NCI-H460 (cell line): ENCODE measurements at regions not wholly inside any gene's neighbourhood (a gene's known extent, or its start where the extent isn't known, plus 50 kb on each side); places are given as distances from the start of the nearest gene placed in this dataset.

ENCODE experiments used
- DNase-seq: peaks from one replicate; pipeline ENCODE4 v3.0.0-alpha.2; 2016; ENCODE audit warnings: low read depth; ENCODE audit errors: extremely low read depth

DNA sequence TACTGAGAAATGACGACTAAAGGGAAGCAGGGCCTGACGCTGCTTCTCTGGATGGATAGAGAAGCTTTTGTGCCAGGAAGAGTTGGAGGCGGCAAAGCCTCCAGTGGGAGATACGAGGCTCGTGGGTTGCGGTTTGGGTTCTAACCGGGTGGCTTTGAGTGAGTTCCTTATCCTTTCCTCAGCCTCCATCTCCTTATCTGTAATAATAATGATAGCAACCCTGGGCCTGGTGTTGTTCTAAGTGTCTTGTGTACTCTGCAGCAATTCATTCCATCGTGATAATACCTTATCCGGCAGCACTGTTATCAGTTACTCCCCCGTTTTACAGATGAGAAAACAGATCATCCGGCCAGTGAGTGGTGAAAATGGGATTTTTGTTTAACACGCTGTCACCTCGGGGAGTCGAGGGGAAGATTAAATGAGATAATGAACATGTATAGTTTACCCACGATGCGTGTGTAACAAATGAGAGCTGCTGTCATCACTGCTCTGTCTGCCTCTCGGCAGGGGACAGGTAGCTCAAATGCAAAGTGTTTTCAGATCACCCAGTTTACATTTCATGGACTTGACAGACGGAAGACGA, 52.0 kb upstream of the LHX1 start:
- no peak for DNase-seq

- no peak for DNase-seq
Measured at GRCh38 chr17:36885771-36886377, 51.4 kb upstream of the LHX1 start.
